HG02642 (cell line): ENCODE measurements at regions not wholly inside any gene's neighbourhood (a gene's known extent, or its start where the extent isn't known, plus 50 kb on each side); places are given as distances from the start of the nearest gene placed in this dataset.

Experiments used
- ATAC-seq: cut with Tn5 transposase; IDR thresholded peaks from one replicate; pipeline ENCODE4 v1.9.1; 2021; ENCODE audit warnings: mild to moderate bottlenecking; ENCODE audit not compliant: unreplicated experiment, poor library complexity

- no peak for ATAC-seq
These were observed 243.1 kb downstream of the MYLK4 start for GRCh38 chr6:2507521-2508037.

- ATAC-seq, result no peak
These were observed 243.7 kb downstream of the MYLK4 start for GRCh38 chr6:2507016-2507415.

- no peak for ATAC-seq
These were observed 245.1 kb downstream of the MYLK4 start for GRCh38 chr6:2505624-2506023.

- no peak for ATAC-seq
These were observed 246.1 kb downstream of the MYLK4 start for GRCh38 chr6:2504495-2505064.

GRCh38 chr6:2503816-2504494 lies 246.8 kb downstream of the MYLK4 start:
- ATAC-seq, result no peak

GRCh38 chr6:2502998-2503674 lies 247.6 kb downstream of the MYLK4 start:
- ATAC-seq, result no peak

GRCh38 chr6:2502096-2502997 lies 248.4 kb downstream of the MYLK4 start:
- no peak for ATAC-seq

GRCh38 chr6:2497922-2498623 lies 252.6 kb downstream of the MYLK4 start:
- no peak for ATAC-seq

- ATAC-seq, result no peak
These were observed 250.9 kb upstream of the GMDS start for GRCh38 chr6:2496291-2496690.

- ATAC-seq, result no peak
These were observed 247.5 kb upstream of the GMDS start for GRCh38 chr6:2492686-2493523.

- ATAC-seq, result no peak
These were observed 245.7 kb upstream of the GMDS start for GRCh38 chr6:2491137-2491536.

- no peak for ATAC-seq
These were observed 243.2 kb upstream of the GMDS start for GRCh38 chr6:2488578-2488977.

GRCh38 chr6:2485116-2485515 lies 239.7 kb upstream of the GMDS start:
- no peak for ATAC-seq

- ATAC-seq, result no peak
These were observed 237.4 kb upstream of the GMDS start for GRCh38 chr6:2482773-2483172.

- ATAC-seq, result no peak
These were observed 235.9 kb upstream of the GMDS start for GRCh38 chr6:2481307-2481706.

- no peak for ATAC-seq
These were observed 235.0 kb upstream of the GMDS start for GRCh38 chr6:2480267-2480966.

- no peak for ATAC-seq
These were observed 232.8 kb upstream of the GMDS start for GRCh38 chr6:2478200-2478599.

GRCh38 chr6:2477666-2478065 lies 232.3 kb upstream of the GMDS start:
- no peak for ATAC-seq

- no peak for ATAC-seq
These were observed 231.8 kb upstream of the GMDS start for GRCh38 chr6:2477250-2477649.
